SJSA1 (cell line): ENCODE measurements at regions not wholly inside any gene's neighbourhood (a gene's known extent, or its start where the extent isn't known, plus 50 kb on each side); places are given as distances from the start of the nearest gene placed in this dataset.

Experiments used
- DNase-seq, 2 experiments: peaks; one replicate each; pipeline ENCODE4 v3.0.0-alpha.2; 2015 to 2020; ENCODE audit warnings: low spot score in 2 of 2, low read depth in 1 of 2
- H3K27ac ChIP-seq: fragments of 250-450 bp; sonication (Bioruptor Pico); 2 replicates; pipeline ENCODE4 v1.5.1; 2020; ENCODE audit warnings: mild to moderate bottlenecking, moderate library complexity
- H3K27me3 ChIP-seq: fragments of 250-450 bp; sonication (Bioruptor Pico); replicated peaks from 2 replicates; pipeline ENCODE4 v1.5.1; 2020; ENCODE audit warnings: mild to moderate bottlenecking, moderate library complexity
- H3K36me3 ChIP-seq: fragments of 250-450 bp; sonication (Bioruptor Pico); 2 replicates; pipeline ENCODE4 v1.5.1; 2020; ENCODE audit warnings: mild to moderate bottlenecking
- H3K4me1 ChIP-seq: fragments of 250-450 bp; sonication (Bioruptor Pico); replicated peaks from 2 replicates; pipeline ENCODE4 v1.6.1; 2021; ENCODE audit warnings: mild to moderate bottlenecking
- H3K4me3 ChIP-seq: fragments of 250-450 bp; sonication (Bioruptor Pico); 2 replicates; pipeline ENCODE4 v1.5.1; 2020; ENCODE audit warnings: mild to moderate bottlenecking
- H3K9me3 ChIP-seq: fragments of 250-450 bp; sonication (Bioruptor Pico); replicated peaks from 2 replicates; pipeline ENCODE4 v1.5.1; 2020; ENCODE audit warnings: mild to moderate bottlenecking

- Histone ChIP-seq H3K9me3 (no peaks in the 10 kb centered on the region), H3K36me3 (no peaks in the 10 kb centered on the region), H3K27me3 (no peaks in the 10 kb centered on the region)
These were observed 110.2 kb downstream of the ELAPOR2 start for GRCh38 chr7:86949052-86949778.

GRCh38 chr7:86947929-86948328, 111.5 kb downstream of the ELAPOR2 start:
- H3K4me3 ChIP-seq: no peak overlapping the region

More at GRCh38 chr7:86949052-86949778, 110.2 kb downstream of the ELAPOR2 start:
- no peak overlapping the region for H3K27ac ChIP-seq
- no peaks in the 10 kb centered on the region for H3K4me1 ChIP-seq
- no peak overlapping the region for H3K4me3 ChIP-seq
- DNase-seq: no peak

GRCh38 chr7:86943447-86943846, 116.0 kb downstream of the ELAPOR2 start:
- DNase-seq: no peak
- Histone ChIP-seq H3K36me3 (no peaks in the 10 kb centered on the region), H3K27me3 (no peaks in the 10 kb centered on the region), H3K27ac (no peak overlapping the region), H3K4me1 (peaks cover 19% of the 10 kb centered on the region), H3K4me3 (no peak overlapping the region), H3K9me3 (no peaks in the 10 kb centered on the region)

More at GRCh38 chr7:86947929-86948328, 111.5 kb downstream of the ELAPOR2 start:
- Histone ChIP-seq H3K9me3 (no peaks in the 10 kb centered on the region), H3K4me1 (peaks cover under 1% of the 10 kb centered on the region; the same call in 1 of the 2 replicates), H3K27me3 (no peaks in the 10 kb centered on the region), H3K27ac (no peak overlapping the region), H3K36me3 (no peaks in the 10 kb centered on the region)
- DNase-seq: no peak

GRCh38 chr7:86942995-86943394, 116.5 kb downstream of the ELAPOR2 start:
- no peaks in the 10 kb centered on the region for H3K36me3 ChIP-seq
- no peaks in the 10 kb centered on the region for H3K27me3 ChIP-seq
- no peaks in the 10 kb centered on the region for H3K9me3 ChIP-seq
- peaks cover 19% of the 10 kb centered on the region for H3K4me1 ChIP-seq
- no peak overlapping the region for H3K27ac ChIP-seq
- H3K4me3 ChIP-seq: no peak overlapping the region
- no peak for DNase-seq

GRCh38 chr7:86942081-86942480, 117.4 kb downstream of the ELAPOR2 start:
- Histone ChIP-seq H3K27me3 (no peaks in the 10 kb centered on the region), H3K27ac (no peak overlapping the region), H3K36me3 (no peaks in the 10 kb centered on the region), H3K4me1 (peaks cover 19% of the 10 kb centered on the region), H3K9me3 (no peaks in the 10 kb centered on the region), H3K4me3 (no peak overlapping the region)
- DNase-seq: peak in 1 of 2 experiments; percentile 67

DNA sequence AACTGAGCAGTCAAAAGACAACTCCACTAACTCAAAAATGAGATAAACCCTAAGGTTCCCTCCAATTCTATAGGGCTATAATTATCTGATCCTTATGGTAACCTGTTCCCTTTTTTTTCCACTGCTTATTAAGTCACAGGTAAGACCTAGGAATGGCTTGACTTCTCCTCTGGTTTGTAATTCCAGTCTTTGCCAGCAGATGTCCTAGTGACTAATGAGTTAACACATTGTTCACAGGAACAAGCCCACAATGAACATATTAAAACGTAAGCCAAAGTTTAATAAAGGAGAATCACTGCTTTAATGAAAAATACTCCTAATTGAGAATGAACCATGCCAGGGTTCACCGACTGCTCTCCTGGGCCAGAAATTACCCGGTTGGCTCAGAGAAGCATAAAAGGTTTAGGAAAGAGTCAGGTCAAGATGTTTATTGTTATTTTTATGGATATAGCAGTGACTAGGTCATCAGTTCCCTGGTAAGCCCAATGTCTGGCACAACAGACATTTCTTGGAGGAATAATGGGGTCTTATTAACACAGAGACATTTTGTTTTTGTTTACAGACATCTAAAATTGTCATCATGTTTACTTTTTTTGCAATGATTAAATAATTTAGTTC, 120.1 kb downstream of the ELAPOR2 start:
- DNase-seq: peak; percentile 38 to 51
- Histone ChIP-seq H3K9me3 (no peaks in the 10 kb centered on the region), H3K27ac (no peak overlapping the region), H3K4me1 (peaks cover 19% of the 10 kb centered on the region), H3K27me3 (no peaks in the 10 kb centered on the region), H3K36me3 (no peaks in the 10 kb centered on the region), H3K4me3 (no peak overlapping the region)

GRCh38 chr7:86937363-86937878, 122.0 kb downstream of the ELAPOR2 start:
- H3K4me1 ChIP-seq: peaks cover 15% of the 10 kb centered on the region
- no peaks in the 10 kb centered on the region for H3K27me3 ChIP-seq
- no peaks in the 10 kb centered on the region for H3K9me3 ChIP-seq
- DNase-seq: no peak
- no peak overlapping the region for H3K27ac ChIP-seq
- H3K36me3 ChIP-seq: no peaks in the 10 kb centered on the region
- no peak overlapping the region for H3K4me3 ChIP-seq

DNA sequence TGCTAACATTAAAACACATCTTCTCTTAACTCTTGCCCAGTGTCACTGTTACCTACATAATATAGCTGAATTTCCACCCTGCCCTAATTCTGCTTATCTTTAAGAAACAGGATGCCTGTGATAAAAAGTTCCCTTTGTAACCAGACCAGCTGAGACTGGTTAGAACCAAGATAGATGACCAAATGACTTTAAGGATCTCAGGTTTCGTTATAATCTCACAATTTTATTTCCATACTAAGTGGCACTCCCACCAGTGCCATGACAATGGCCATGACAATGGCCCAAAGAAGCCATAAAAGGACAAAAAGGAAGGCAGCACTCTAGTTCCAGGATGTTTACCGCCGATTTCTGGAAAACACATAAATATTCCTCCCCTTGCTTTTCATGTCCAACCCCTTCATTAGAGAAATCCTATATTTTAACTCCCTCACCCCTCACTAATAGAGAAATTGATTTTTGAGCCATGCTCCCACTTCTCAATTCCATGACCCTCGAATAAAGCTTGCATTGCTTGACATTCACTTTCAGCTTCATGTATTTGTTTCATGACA, 126.1 kb downstream of the ELAPOR2 start:
- Histone ChIP-seq H3K4me3 (no peak overlapping the region), H3K9me3 (no peaks in the 10 kb centered on the region), H3K4me1 (peaks cover 9% of the 10 kb centered on the region), H3K27me3 (peaks cover 4% of the 10 kb centered on the region; the same call in 1 of the 2 replicates), H3K36me3 (no peaks in the 10 kb centered on the region), H3K27ac (no peak overlapping the region)
- DNase-seq: no peak

- Histone ChIP-seq H3K27me3 (peaks cover 4% of the 10 kb centered on the region; the same call in 1 of the 2 replicates), H3K27ac (no peak overlapping the region), H3K4me3 (no peak overlapping the region), H3K36me3 (no peaks in the 10 kb centered on the region), H3K9me3 (no peaks in the 10 kb centered on the region), H3K4me1 (peaks cover 9% of the 10 kb centered on the region)
- peak; percentile 41 to 43 for DNase-seq
These were observed 127.4 kb downstream of the ELAPOR2 start for GRCh38 chr7:86932038-86932512.

DNA sequence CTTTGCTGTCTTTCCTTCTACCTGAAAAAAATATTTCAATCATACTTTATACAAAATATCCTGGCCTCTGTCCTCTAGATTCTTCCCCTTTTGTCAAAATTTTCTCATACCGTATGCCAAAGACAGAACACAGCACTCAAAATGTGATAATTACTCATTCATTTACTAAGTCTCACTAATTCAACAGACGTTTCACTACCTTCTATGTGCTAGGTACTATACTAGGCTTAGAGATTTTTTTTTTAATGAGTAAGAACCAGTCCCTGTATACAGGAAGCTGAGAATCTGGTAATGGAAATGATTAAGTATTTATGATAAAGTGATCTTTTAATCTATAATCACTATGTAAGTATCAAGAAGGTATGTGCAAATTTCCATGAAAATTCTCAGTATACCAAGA, 128.0 kb downstream of the ELAPOR2 start:
- Histone ChIP-seq H3K27ac (no peak overlapping the region), H3K4me1 (peaks cover 9% of the 10 kb centered on the region), H3K27me3 (peaks cover 4% of the 10 kb centered on the region; the same call in 1 of the 2 replicates), H3K4me3 (no peak overlapping the region), H3K9me3 (no peaks in the 10 kb centered on the region), H3K36me3 (no peaks in the 10 kb centered on the region)
- DNase-seq: no peak

- Histone ChIP-seq H3K4me1 (peaks cover 9% of the 10 kb centered on the region), H3K9me3 (no peaks in the 10 kb centered on the region), H3K27ac (no peak overlapping the region), H3K27me3 (peaks cover 4% of the 10 kb centered on the region; the same call in 1 of the 2 replicates), H3K4me3 (no peak overlapping the region), H3K36me3 (no peaks in the 10 kb centered on the region)
- no peak for DNase-seq
These were observed 128.7 kb downstream of the ELAPOR2 start for GRCh38 chr7:86930554-86931307.

GRCh38 chr7:86929293-86930109, 130.0 kb downstream of the ELAPOR2 start:
- H3K27me3 ChIP-seq: peaks cover 4% of the 10 kb centered on the region; the same call in 1 of the 2 replicates
- no peak overlapping the region for H3K4me3 ChIP-seq
- no peak for DNase-seq
- no peaks in the 10 kb centered on the region for H3K36me3 ChIP-seq
- no peaks in the 10 kb centered on the region for H3K9me3 ChIP-seq
- H3K4me1 ChIP-seq: peaks cover 9% of the 10 kb centered on the region
- H3K27ac ChIP-seq: no peak overlapping the region

DNA sequence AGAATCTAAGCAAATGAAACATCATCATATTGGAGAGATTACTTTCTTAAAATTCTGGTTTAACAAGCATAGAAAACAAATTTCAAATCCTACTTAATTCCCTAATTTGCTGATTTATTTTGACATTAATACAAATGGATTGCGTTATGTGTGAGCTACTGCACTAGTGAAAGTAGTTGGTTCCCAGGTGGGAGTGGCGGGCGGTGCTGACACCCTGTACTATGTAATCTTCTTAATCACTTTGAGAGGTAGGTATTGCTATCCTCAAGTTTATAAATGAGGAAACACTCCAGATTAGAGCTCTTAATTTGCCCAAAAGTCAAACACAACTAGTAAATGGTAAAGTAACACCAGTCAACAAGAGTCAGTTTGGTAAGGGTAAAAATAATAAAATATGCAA, 131.1 kb downstream of the ELAPOR2 start:
- H3K9me3 ChIP-seq: no peaks in the 10 kb centered on the region
- H3K27me3 ChIP-seq: peaks cover 4% of the 10 kb centered on the region; the same call in 1 of the 2 replicates
- DNase-seq: no peak
- no peak overlapping the region for H3K27ac ChIP-seq
- no peaks in the 10 kb centered on the region for H3K36me3 ChIP-seq
- peaks cover 9% of the 10 kb centered on the region for H3K4me1 ChIP-seq
- H3K4me3 ChIP-seq: no peak overlapping the region
